GM12878 (cell line): ENCODE measurements at regions not wholly inside any gene's neighbourhood (a gene's known extent, or its start where the extent isn't known, plus 50 kb on each side); places are given as distances from the start of the nearest gene placed in this dataset.

Source experiments
- ATAC-seq: fragments of 200-7000 bp; cut with Tn5 transposase; 3 replicates; pipeline ENCODE4 v1.9.1; 2020; ENCODE audit warnings: mild to moderate bottlenecking, moderate library complexity
- BruUV-seq: library from RNA; stranded (reverse); fragments of 400-500 nt; replicated peaks from 2 replicates; lab custom pipeline; 2021; lab: Mats Ljungman, UMichigan
- CTCF ChIA-PET: fragments of 300-600 bp; sonication (Branson Sonifier 250); formaldehyde crosslinking; extraction: SDS; loops from one replicate; lab custom pipeline; 2021; ENCODE audit warnings: inconsistent platforms; lab: Yijun Ruan, JAX
- POLR2A ChIA-PET: fragments of 350-600 bp; formaldehyde crosslinking; extraction: SDS; loops from one replicate; lab custom pipeline; 2021; ENCODE audit warnings: inconsistent platforms; lab: Charles Lee
- RAD21 ChIA-PET: fragments of 300-600 bp; sonication (Branson Sonifier 250); formaldehyde crosslinking; loops from one replicate; lab custom pipeline; 2023; ENCODE audit warnings: antibody characterized with exemption; ENCODE audit not compliant: unreplicated experiment; lab: Charles Lee
- SMC1A ChIA-PET: fragments of 300-600 bp; sonication (Branson Sonifier 250); formaldehyde crosslinking; loops from one replicate; lab custom pipeline; 2023; ENCODE audit not compliant: unreplicated experiment, uncharacterized antibody; lab: Charles Lee
- DNase-seq: peaks from one replicate; pipeline ENCODE4 v3.0.0-alpha.2; 2011; ENCODE audit warnings: low read depth, low spot score
- FAIRE-seq: peaks from 3 replicates; lab custom pipeline; 2011; peaks lifted over from hg19 to GRCh38; lab: Jason Lieb, UNC
- H2AFZ ChIP-seq: 2 replicates; pipeline ENCODE4 v1.6.0; 2011; ENCODE audit warnings: low read depth, low read length, control low read depth; ENCODE audit not compliant: control insufficient read depth
- H3K27ac ChIP-seq: 2 replicates; pipeline ENCODE4 v1.5.1; 2011; ENCODE audit warnings: control low read depth; ENCODE audit not compliant: control insufficient read depth, insufficient read depth
- H3K27me3 ChIP-seq, 2 experiments: replicated peaks in 1 of 2; 2 replicates each; pipeline versions ENCODE4 v1.6.0 to v1.6.1; 2011; ENCODE audit warnings: low read length in 1 of 2; ENCODE audit not compliant: control insufficient read depth in 2 of 2, insufficient read depth in 2 of 2
- H3K36me3 ChIP-seq, 2 experiments: 2 replicates each; pipeline ENCODE4 v1.5.1; 2011; ENCODE audit warnings: low read length in 1 of 2; ENCODE audit not compliant: control insufficient read depth in 2 of 2, insufficient read depth in 2 of 2
- H3K4me1 ChIP-seq: 2 replicates; pipeline ENCODE4 v1.6.1; 2011; ENCODE audit warnings: mild to moderate bottlenecking, low read length, moderate library complexity, mixed read lengths; ENCODE audit not compliant: control insufficient read depth, insufficient read depth
- H3K4me2 ChIP-seq: 2 replicates; pipeline ENCODE4 v1.6.0; 2011; ENCODE audit warnings: control low read depth; ENCODE audit not compliant: control insufficient read depth, insufficient read depth
- H3K4me3 ChIP-seq: fragments of 200-600 bp; sonication (generic); 2 replicates; pipeline ENCODE4 v1.5.1; 2016
- H3K79me2 ChIP-seq: 2 replicates; pipeline ENCODE4 v1.6.0; 2011; ENCODE audit warnings: low read length; ENCODE audit not compliant: control insufficient read depth, insufficient read depth
- H3K9ac ChIP-seq: 2 replicates; pipeline ENCODE4 v1.8.0; 2011; ENCODE audit warnings: low read length, control low read depth, mixed read lengths; ENCODE audit not compliant: control insufficient read depth, insufficient read depth
- H3K9me3 ChIP-seq: replicated peaks from 3 replicates; pipeline ENCODE4 v1.5.1; 2011; ENCODE audit warnings: mild to moderate bottlenecking, low read length; ENCODE audit not compliant: control insufficient read depth, insufficient read depth
- H4K20me1 ChIP-seq: 2 replicates; pipeline ENCODE4 v1.6.0; 2011; ENCODE audit not compliant: control insufficient read depth, insufficient read depth
- BCL11A ChIP-seq: IDR thresholded peaks from 2 replicates; pipeline ENCODE4 v1.6.1; 2011; ENCODE audit warnings: low read depth, low read length
- BMI1 ChIP-seq: fragments of 450-650 bp; IDR thresholded peaks from 2 replicates; pipeline ENCODE4 v1.6.1; 2016; ENCODE audit warnings: mild to moderate bottlenecking, moderate library complexity, borderline replicate concordance
- CHD4 ChIP-seq: fragments of 200-600 bp; sonication (generic); IDR thresholded peaks from 2 replicates; pipeline ENCODE4 v1.6.1; 2016; ENCODE audit warnings: mild to moderate bottlenecking
- EGR1 ChIP-seq, 2 experiments: IDR thresholded peaks; 1 replicate in 1 of 2; 2 replicates in 1 of 2; pipeline ENCODE4 v1.6.1; 2011 to 2012; ENCODE audit warnings: low read depth in 2 of 2, low read length in 2 of 2, borderline replicate concordance in 1 of 2, mild to moderate bottlenecking in 1 of 2, moderate library complexity in 1 of 2
- FOXM1 ChIP-seq: IDR thresholded peaks from 2 replicates; pipeline ENCODE4 v1.6.1; 2012; ENCODE audit warnings: low read depth, mild to moderate bottlenecking, inconsistent platforms, low read length, moderate library complexity
- GATAD2B ChIP-seq: fragments of 450-650 bp; conservative IDR thresholded peaks from 2 replicates; pipeline ENCODE4 v1.6.1; 2017; ENCODE audit warnings: low read depth, mild to moderate bottlenecking, moderate library complexity
- HDGF ChIP-seq: fragments of 450-650 bp; IDR thresholded peaks from 2 replicates; pipeline ENCODE4 v1.6.1; 2016; ENCODE audit warnings: antibody characterized with exemption
- IRF4 ChIP-seq: IDR thresholded peaks from 2 replicates; pipeline ENCODE4 v1.6.1; 2011; ENCODE audit warnings: low read depth, low read length
- NBN ChIP-seq: fragments of 450-650 bp; IDR thresholded peaks from 2 replicates; pipeline ENCODE4 v1.6.1; 2016
- POU2F2 ChIP-seq: IDR thresholded peaks from 3 replicates; pipeline ENCODE4 v1.6.1; 2011; ENCODE audit warnings: low read depth, mild to moderate bottlenecking, low read length, borderline replicate concordance
- PRDM15 ChIP-seq: fragments of 450-650 bp; formaldehyde crosslinking; IDR thresholded peaks from 2 replicates; pipeline ENCODE4 v1.4.0; 2020; ENCODE audit warnings: mild to moderate bottlenecking, moderate library complexity
- RBBP5 ChIP-seq: fragments of 200-600 bp; sonication (generic); conservative IDR thresholded peaks from 2 replicates; pipeline ENCODE4 v1.6.1; 2016
- RELB ChIP-seq: fragments of 450-650 bp; IDR thresholded peaks from 2 replicates; pipeline ENCODE4 v1.6.1; 2017; ENCODE audit warnings: low read depth, mild to moderate bottlenecking, moderate library complexity
- RUNX3 ChIP-seq: IDR thresholded peaks from 2 replicates; pipeline ENCODE4 v1.6.1; 2012; ENCODE audit warnings: low read length, inconsistent platforms
- WGBS: methylation state at CpG from one replicate; pipeline ENCODE4 v1.1.6; 2016; ENCODE audit warnings: low lambda C conversion rate; ENCODE audit not compliant: insufficient replicate concordance, insufficient coverage; ENCODE audit errors: missing lambda C conversion rate; 5-methylcytosine and 5-hydroxymethylcytosine counted together
- in situ Hi-C: fragments of 300-500 bp; cut with MboI; formaldehyde crosslinking; loops from 9 replicates; pipeline ENCODE4 v1.14.3; 2018; ENCODE audit warnings: mixed read lengths
- intact Hi-C: fragments of 100-400 bp; cut with micrococcal nuclease; formaldehyde crosslinking; loops from one replicate; pipeline ENCODE4 v1.14.2; 2022; ENCODE audit not compliant: unreplicated experiment

GRCh38 chr9:73344060-73344459 lies 192.4 kb downstream of the ANXA1 start:
- H3K27ac ChIP-seq: no peak overlapping the region
- no peaks in the 10 kb centered on the region for H3K79me2 ChIP-seq
- FAIRE-seq: no peak
- RAD21 ChIA-PET: no interaction called here
- H3K36me3 ChIP-seq: no peaks in the 10 kb centered on the region
- H2AFZ ChIP-seq: no peak overlapping the region
- no peak for ATAC-seq
- in situ Hi-C loops: no loop called here
- H3K27me3 ChIP-seq: no peaks in the 10 kb centered on the region
- no peaks in the 10 kb centered on the region for H4K20me1 ChIP-seq
- TF ChIP-seq PRDM15 (CRISPR knock-in tag): no peak
- no peak for TF ChIP-seq BCL11A
- no peak for TF ChIP-seq FOXM1
- TF ChIP-seq GATAD2B: no peak
- TF ChIP-seq IRF4: no peak
- no peak for TF ChIP-seq EGR1 (IDR thresholded peaks at IDR 0.05; ENCODE audit: borderline replicate concordance in 1 of 2, low read depth in 2 of 2, low read length in 2 of 2)
- TF ChIP-seq CHD4: no peak
- no peak for TF ChIP-seq RELB
- no peak for TF ChIP-seq HDGF
- TF ChIP-seq RBBP5: no peak
- no peak for TF ChIP-seq POU2F2
- no peak for TF ChIP-seq NBN
- no peak for TF ChIP-seq RUNX3
- no peak for TF ChIP-seq BMI1
- H3K4me3 ChIP-seq: no peak overlapping the region
- SMC1A ChIA-PET: no interaction called here
- no peaks in the 10 kb centered on the region for H3K4me1 ChIP-seq
- 28% methylated on average over 3 of the region's 3 CpGs for WGBS
- DNase-seq: no peak
- BruUV-seq: no TSS peak
- intact Hi-C loops: no loop called here
- CTCF ChIA-PET: no interaction called here
- POLR2A ChIA-PET: no interaction called here
- no peak overlapping the region for H3K4me2 ChIP-seq
- no peaks in the 10 kb centered on the region for H3K9me3 ChIP-seq
- no peak overlapping the region for H3K9ac ChIP-seq
